ENCODE measurements at regions not wholly inside any gene's neighbourhood (a gene's known extent, or its start where the extent isn't known, plus 50 kb on each side); places are given as distances from the start of the nearest gene placed in this dataset.

DNA sequence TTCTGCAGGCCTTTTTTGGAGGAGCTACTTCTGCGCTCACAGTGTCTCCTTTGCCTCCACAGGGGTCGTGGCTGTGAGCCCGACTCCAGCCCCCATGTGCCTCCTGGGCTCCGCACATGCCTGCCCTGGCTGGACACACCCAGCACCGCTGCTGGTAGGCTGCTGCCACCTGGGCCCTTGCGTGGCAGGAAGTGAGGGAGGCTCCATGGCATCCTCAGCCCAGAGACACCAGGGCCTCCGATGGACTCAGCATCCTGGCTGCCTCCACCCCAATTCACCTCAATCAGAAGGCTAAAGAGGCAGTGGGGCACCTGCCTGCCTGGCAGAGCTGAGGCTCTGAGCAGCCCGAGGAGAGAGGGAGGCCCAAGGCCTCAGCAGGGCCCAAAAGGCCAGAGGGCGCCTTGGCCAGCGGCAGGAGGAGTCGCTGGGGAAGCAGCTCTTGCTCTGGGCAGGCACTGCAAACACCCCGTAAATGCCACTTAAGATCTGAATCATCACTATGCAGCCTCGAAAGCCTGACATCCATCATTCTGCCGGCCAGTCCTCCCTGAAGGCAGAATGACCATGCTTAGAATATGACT is 68.3 kb upstream of the OTOS start:
- TF ChIP-seq, protein P1, sequence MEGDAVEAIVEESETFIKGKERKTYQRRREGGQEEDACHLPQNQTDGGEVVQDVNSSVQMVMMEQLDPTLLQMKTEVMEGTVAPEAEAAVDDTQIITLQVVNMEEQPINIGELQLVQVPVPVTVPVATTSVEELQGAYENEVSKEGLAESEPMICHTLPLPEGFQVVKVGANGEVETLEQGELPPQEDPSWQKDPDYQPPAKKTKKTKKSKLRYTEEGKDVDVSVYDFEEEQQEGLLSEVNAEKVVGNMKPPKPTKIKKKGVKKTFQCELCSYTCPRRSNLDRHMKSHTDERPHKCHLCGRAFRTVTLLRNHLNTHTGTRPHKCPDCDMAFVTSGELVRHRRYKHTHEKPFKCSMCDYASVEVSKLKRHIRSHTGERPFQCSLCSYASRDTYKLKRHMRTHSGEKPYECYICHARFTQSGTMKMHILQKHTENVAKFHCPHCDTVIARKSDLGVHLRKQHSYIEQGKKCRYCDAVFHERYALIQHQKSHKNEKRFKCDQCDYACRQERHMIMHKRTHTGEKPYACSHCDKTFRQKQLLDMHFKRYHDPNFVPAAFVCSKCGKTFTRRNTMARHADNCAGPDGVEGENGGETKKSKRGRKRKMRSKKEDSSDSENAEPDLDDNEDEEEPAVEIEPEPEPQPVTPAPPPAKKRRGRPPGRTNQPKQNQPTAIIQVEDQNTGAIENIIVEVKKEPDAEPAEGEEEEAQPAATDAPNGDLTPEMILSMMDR (IDR thresholded peaks at IDR 0.05; ENCODE audit: low read depth, low read length, missing control alignments): no peak
- no peak for DNase-seq (ENCODE audit: low read depth)
- H3K4me3 ChIP-seq (ENCODE audit: low read depth, low read length): no peak overlapping the region

DNA sequence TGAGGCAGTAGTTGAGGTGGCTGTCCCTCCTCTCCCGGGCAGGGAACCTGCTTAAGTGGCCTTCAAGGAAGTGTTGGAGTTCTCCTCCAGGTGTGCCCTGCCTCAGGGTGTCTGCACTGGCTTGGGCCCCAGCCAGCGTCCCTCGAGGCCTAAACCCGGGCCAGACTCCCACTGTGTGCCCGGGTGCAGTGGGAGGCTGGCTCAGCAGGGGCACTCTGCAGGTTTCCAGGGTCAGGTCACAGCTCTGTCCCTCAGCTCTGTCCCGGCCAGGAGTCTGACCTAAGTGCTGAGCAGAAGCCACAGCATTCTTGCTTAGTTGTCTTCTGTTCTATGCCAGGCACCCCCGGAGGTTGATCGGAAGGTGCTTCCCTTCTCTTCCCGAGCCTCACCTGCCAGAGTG is 69.0 kb upstream of the OTOS start:
- no peak for DNase-seq (ENCODE audit: low read depth)
- TF ChIP-seq, protein P1 (IDR thresholded peaks at IDR 0.05; ENCODE audit: low read depth, low read length, missing control alignments): no peak
- no peak overlapping the region for H3K4me3 ChIP-seq (ENCODE audit: low read depth, low read length)

DNA sequence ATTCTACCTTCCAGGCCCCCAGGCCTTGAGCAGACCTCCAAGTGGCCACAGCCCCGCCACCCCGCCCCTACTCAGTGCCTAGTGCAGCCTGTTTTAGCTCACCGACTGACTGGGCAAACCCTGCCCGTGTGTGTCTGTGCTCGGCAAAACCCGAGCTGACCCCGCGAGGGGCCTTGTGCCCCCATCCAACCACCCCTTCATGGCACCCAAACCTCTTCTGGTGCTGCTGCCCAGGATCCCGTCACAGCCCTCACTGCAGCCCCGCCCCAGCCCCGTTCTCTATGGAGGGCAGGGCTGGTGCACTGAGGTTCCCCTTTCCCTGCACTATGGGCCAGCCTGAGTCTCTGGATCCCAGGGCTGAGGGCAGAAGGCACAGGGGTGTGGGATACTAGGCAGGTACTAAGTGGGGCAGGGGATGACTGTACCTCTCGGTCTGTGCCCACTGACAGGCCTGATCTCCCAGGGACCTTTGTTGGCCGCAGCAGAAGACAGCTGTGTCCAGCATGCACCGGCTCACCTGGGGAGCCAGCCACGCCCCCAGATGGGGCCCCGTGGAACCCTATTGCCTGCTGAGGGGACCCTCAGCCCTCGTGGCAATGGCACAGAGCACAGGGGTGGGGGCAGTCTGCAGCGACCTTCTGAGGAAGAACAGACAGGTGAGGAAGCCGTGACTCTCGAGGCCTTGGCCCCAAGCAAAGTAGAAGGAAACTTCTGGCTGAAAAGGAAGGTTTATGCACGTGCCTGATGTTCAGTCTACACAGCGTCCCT is 69.9 kb upstream of the OTOS start:
- TF ChIP-seq, protein P1 (IDR thresholded peaks at IDR 0.05; ENCODE audit: low read depth, low read length, missing control alignments): no peak
- no peak overlapping the region for H3K4me3 ChIP-seq (ENCODE audit: low read depth, low read length)
- no peak for DNase-seq (ENCODE audit: low read depth)

DNA sequence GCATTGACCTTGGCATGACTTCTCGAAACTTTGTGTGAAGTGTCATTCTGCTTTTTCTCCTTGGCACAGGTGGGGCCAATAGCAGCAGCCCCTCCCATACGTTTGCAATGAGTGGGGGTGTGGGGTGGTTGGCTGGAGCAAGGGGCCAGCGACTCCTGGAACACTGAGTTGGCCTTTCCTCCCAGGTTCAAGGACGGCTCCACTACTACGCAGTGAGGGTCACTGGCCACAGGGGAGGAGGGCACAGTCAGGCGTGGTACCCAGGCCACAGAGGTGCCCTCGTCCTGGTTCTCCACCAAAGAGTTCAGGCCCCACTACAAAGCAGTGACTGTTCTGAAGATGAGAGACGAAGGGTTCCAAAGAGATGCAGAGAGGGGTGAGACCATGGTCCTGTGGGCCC is 70.6 kb upstream of the OTOS start:
- H3K4me3 ChIP-seq (ENCODE audit: low read depth, low read length): no peak overlapping the region
- no peak for DNase-seq (ENCODE audit: low read depth)
- TF ChIP-seq, protein P1 (IDR thresholded peaks at IDR 0.05; ENCODE audit: low read depth, low read length, missing control alignments): no peak

DNA sequence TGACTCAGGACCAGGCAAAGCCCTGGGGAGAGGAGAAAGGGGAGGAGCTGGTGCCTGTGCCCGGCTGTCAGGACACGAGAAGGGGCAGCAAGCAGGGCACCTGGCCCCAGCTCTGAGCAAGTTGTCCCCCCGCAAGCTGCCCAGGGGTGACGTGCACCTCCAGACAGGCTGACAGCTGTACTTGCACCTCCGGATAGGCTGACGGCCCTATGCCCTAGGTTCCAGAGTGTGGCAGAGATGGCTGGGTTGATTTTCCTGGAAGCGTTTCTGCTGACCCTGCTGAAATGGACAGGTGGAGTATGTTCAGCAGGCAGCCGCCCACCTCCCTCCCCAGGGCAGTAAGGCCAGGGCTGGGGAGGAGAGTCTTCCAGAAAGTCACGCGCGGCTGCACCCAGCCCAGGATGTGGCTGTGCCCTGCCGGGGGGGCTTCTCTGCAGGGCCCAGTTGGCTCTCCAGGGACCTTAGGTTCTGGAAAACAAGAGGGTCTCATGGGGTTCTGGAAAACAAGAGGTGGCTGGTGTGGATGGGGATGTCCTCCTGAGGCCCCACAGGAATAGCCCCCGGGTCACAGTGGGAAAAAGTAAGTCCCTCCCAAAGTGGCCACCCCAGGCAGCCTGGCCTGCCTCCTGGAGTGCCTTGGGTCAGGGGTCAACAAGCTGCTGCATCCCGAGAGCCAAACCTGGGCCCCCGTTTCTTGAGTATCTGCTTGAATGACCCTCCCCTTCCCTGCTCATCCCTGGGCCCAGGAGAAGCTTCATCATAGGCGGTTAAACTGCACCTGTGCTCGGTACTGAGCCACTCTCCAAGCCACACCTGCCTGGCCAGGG is 71.4 kb upstream of the OTOS start:
- TF ChIP-seq, protein P1 (IDR thresholded peaks at IDR 0.05; ENCODE audit: low read depth, low read length, missing control alignments): no peak
- no peak for DNase-seq (ENCODE audit: low read depth)
- no peak overlapping the region for H3K4me3 ChIP-seq (ENCODE audit: low read depth, low read length)

DNA sequence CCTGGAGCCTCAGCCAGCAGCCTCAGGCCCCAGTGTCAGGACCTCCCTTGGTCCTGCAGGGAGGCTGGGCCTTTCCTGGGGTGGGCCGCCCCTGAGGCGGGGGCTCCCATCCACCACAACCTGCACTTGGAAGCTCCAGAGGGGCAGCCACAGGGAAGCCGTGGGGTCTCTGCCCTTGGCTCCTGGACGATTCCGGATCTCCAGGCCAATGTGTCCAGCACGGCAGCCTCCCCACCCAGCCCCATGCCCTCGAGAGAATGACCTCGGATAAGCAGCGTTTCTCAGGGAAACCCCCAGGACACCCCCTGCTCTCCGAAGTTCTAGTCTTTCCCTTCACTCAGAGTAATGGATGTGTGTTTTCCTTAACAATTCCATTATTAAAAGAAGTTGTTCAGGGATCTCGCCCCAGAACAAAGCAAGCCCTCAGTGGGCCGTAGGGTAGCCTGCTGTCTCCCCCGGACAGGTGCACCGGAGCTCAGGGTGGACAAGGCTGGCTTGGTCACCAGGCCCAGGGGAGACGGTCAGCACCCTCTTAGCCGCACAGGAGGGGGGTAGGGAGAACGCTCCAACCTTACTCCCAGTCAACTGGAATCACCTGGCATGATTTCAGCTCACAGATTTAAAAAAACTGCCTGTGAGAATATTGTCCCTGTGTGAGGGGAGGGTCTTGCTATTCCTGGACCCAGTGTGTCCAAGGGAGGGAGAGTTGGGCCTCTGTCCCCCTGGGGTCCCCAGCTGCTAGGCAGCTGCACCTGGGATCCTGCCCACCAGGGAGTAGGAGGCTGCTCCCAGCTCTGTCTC is 72.2 kb upstream of the OTOS start:
- TF ChIP-seq, protein P1 (IDR thresholded peaks at IDR 0.05; ENCODE audit: low read depth, low read length, missing control alignments): no peak
- no peak for DNase-seq (ENCODE audit: low read depth)
- no peak overlapping the region for H3K4me3 ChIP-seq (ENCODE audit: low read depth, low read length)
